Suprapubic skin (tissue), 3 donors: ENCODE measurements at regions not wholly inside any gene's neighbourhood (a gene's known extent, or its start where the extent isn't known, plus 50 kb on each side); places are given as distances from the start of the nearest gene placed in this dataset.

Experiments used
- POLR2A ChIP-seq, 2 donors: fragments of 450-650 bp; IDR thresholded peaks; one replicate each; pipeline ENCODE4 v1.6.1; 2017; ENCODE audit warnings: antibody characterized with exemption in 2 of 2, mild to moderate bottlenecking in 2 of 2, moderate library complexity in 2 of 2
- TF ChIP-seq, protein P1 (sequence below), 2 donors: fragments of 200-600 bp in 1 of 2; fragments of 450-650 bp in 1 of 2; sonication (generic) in 1 of 2; IDR thresholded peaks; one replicate each; pipeline ENCODE4 v1.5.1; 2016 to 2019; ENCODE audit warnings: antibody characterized with exemption in 2 of 2, mild to moderate bottlenecking in 1 of 2, moderate library complexity in 1 of 2

DNA sequence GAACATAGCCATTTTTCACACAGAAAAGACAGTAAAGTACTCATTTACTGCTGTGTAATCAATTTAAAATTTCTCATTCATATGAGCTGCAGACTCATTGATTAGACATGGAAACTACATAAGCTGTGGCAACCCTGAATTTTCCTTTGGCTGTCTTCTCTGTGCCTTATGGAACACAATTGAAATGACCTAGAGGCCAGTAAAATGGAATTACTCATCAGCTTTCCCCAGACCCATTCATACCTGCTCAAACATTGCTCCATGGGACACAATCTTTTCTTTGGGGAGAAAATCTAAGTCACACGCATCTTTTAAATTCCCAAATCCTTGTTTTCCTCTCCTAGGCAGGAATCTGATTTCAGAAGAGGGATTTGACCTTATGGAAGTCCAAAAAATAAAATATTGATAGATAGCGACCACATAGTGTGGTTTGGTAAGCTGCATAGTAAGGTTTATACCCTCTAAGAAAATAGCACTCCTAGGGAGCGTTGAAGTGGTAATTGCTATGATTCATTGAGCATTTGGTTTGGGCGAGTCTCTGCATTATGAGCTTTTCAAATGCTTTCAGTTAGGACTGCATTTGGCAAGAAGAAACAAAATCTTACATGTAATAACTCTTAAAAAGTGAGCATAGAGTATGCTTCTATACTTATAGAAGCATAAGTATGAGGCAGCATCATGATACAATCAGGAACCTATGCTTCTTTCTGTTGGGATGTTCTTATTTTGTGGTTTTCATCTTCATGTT, 243.4 kb upstream of the GADL1 start:
- TF ChIP-seq, protein P1, sequence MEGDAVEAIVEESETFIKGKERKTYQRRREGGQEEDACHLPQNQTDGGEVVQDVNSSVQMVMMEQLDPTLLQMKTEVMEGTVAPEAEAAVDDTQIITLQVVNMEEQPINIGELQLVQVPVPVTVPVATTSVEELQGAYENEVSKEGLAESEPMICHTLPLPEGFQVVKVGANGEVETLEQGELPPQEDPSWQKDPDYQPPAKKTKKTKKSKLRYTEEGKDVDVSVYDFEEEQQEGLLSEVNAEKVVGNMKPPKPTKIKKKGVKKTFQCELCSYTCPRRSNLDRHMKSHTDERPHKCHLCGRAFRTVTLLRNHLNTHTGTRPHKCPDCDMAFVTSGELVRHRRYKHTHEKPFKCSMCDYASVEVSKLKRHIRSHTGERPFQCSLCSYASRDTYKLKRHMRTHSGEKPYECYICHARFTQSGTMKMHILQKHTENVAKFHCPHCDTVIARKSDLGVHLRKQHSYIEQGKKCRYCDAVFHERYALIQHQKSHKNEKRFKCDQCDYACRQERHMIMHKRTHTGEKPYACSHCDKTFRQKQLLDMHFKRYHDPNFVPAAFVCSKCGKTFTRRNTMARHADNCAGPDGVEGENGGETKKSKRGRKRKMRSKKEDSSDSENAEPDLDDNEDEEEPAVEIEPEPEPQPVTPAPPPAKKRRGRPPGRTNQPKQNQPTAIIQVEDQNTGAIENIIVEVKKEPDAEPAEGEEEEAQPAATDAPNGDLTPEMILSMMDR (IDR thresholded peaks at IDR 0.05), result no peak
- no peak for TF ChIP-seq POLR2A (IDR thresholded peaks at IDR 0.05)
